SK-N-SH (cell line): ENCODE measurements at regions not wholly inside any gene's neighbourhood (a gene's known extent, or its start where the extent isn't known, plus 50 kb on each side); places are given as distances from the start of the nearest gene placed in this dataset.

Source experiments
- CTCF ChIA-PET: fragments of 300-600, 350-600 bp; formaldehyde crosslinking; extraction: SDS; loops from one replicate; lab custom pipeline; 2021; lab: Yijun Ruan, JAX
- POLR2A ChIA-PET: fragments of 350-600 bp; sonication (Branson Sonifier 250); formaldehyde crosslinking; extraction: SDS; loops from one replicate; lab custom pipeline; 2020; ENCODE audit warnings: antibody characterized with exemption, inconsistent platforms; lab: Yijun Ruan, JAX
- DNase-seq: peaks from one replicate; pipeline ENCODE4 v3.0.0; 2012
- H2AFZ ChIP-seq: fragments of 200-600 bp; sonication (generic); 2 replicates; pipeline ENCODE4 v1.8.1; 2016; ENCODE audit warnings: antibody characterized with exemption, mild to moderate bottlenecking, low read depth
- H3F3A ChIP-seq: fragments of 200-600 bp; sonication (generic); replicated peaks from 2 replicates; pipeline ENCODE3; 2016; ENCODE audit warnings: antibody characterized with exemption, mild to moderate bottlenecking; ENCODE audit not compliant: insufficient read depth
- H3K27ac ChIP-seq, 2 experiments: fragments of 200-500 bp in 1 of 2; fragments of 200-600 bp in 1 of 2; sonication (Bioruptor generic) in 1 of 2; sonication (generic), shearing (Covaris generic) in 1 of 2; 2 replicates each; pipeline versions ENCODE4 v1.5.1 to v1.6.1; 2014 to 2016; ENCODE audit warnings: low read depth in 2 of 2, inconsistent platforms in 1 of 2, low read length in 1 of 2, mild to moderate bottlenecking in 1 of 2, mixed read lengths in 1 of 2
- H3K27me3 ChIP-seq: fragments of 200-600 bp; sonication (generic), shearing (Covaris generic); 2 replicates; pipeline ENCODE4 v1.6.1; 2016; ENCODE audit warnings: mixed run types; ENCODE audit not compliant: insufficient read depth
- H3K36me3 ChIP-seq, 2 experiments: fragments of 200-500 bp in 1 of 2; fragments of 200-600 bp in 1 of 2; sonication (Bioruptor generic) in 1 of 2; sonication (generic) in 1 of 2; replicated peaks in 1 of 2; 2 replicates each; pipeline versions ENCODE3 to v1.5.1; 2014 to 2016; ENCODE audit warnings: low read length in 1 of 2, mild to moderate bottlenecking in 1 of 2; ENCODE audit not compliant: insufficient read depth in 2 of 2, control insufficient read depth in 1 of 2
- H3K4me1 ChIP-seq, 2 experiments: fragments of 200-500 bp in 1 of 2; fragments of 200-600 bp in 1 of 2; sonication (Bioruptor generic) in 1 of 2; sonication (generic), shearing (Covaris generic) in 1 of 2; 2 replicates each; pipeline versions ENCODE4 v1.5.1 to v1.6.1; 2014 to 2016; ENCODE audit warnings: low read depth in 1 of 2, low read length in 1 of 2, mixed run types in 1 of 2; ENCODE audit not compliant: insufficient read depth in 2 of 2, control insufficient read depth in 1 of 2
- H3K4me2 ChIP-seq: fragments of 200-600 bp; sonication (generic), shearing (Covaris generic); 2 replicates; pipeline ENCODE4 v1.6.1; 2017; ENCODE audit warnings: mixed run types
- H3K4me3 ChIP-seq, 2 experiments: fragments of 200-500 bp in 1 of 2; fragments of 200-600 bp in 1 of 2; sonication (Bioruptor generic) in 1 of 2; sonication (generic), shearing (Covaris generic) in 1 of 2; 2 replicates each; pipeline versions ENCODE4 v1.5.1 to v1.8.1; 2014 to 2016; ENCODE audit warnings: low read depth in 2 of 2, inconsistent platforms in 1 of 2, low read length in 1 of 2, mild to moderate bottlenecking in 1 of 2, mixed read lengths in 1 of 2, moderate library complexity in 1 of 2
- H3K79me2 ChIP-seq: fragments of 200-600 bp; sonication (generic); 2 replicates; pipeline ENCODE4 v1.8.1; 2017; ENCODE audit warnings: mild to moderate bottlenecking; ENCODE audit not compliant: insufficient read depth
- H3K9ac ChIP-seq: fragments of 200-600 bp; sonication (generic); 2 replicates; pipeline ENCODE4 v1.6.1; 2017; ENCODE audit warnings: mixed run types
- H3K9me2 ChIP-seq: fragments of 200-600 bp; sonication (generic); 2 replicates; pipeline ENCODE4 v1.6.1; 2017; ENCODE audit warnings: mixed run types
- H3K9me3 ChIP-seq: fragments of 200-600 bp; sonication (generic); 2 replicates; pipeline ENCODE4 v1.6.1; 2017; ENCODE audit warnings: mixed run types, mild to moderate bottlenecking, moderate library complexity
- H4K20me1 ChIP-seq: fragments of 200-600 bp; sonication (generic); 2 replicates; pipeline ENCODE4 v1.6.1; 2017; ENCODE audit warnings: mild to moderate bottlenecking, mixed run types; ENCODE audit not compliant: insufficient read depth
- CHD2 ChIP-seq: fragments of 150-350 bp; IDR thresholded peaks from 2 replicates; pipeline ENCODE4 v1.6.1; 2018; ENCODE audit warnings: low read length; ENCODE audit not compliant: partially characterized antibody
- ELF1 ChIP-seq: IDR thresholded peaks from 2 replicates; pipeline ENCODE4 v1.4.0; 2012
- FOXJ3 ChIP-seq: sonication (generic); formaldehyde crosslinking; IDR thresholded peaks from 2 replicates; pipeline ENCODE4 v1.5.1; 2020; ENCODE audit warnings: mild to moderate bottlenecking, missing genetic modification reagents
- GABPA ChIP-seq: IDR thresholded peaks from 2 replicates; pipeline ENCODE4 v1.4.0; 2012; ENCODE audit warnings: low read depth, mild to moderate bottlenecking
- GATA2 ChIP-seq: sonication (generic); formaldehyde crosslinking; IDR thresholded peaks from 2 replicates; pipeline ENCODE4 v1.5.0; 2020; ENCODE audit warnings: mild to moderate bottlenecking, missing genetic modification reagents
- POLR2AphosphoS5 ChIP-seq: IDR thresholded peaks from 2 replicates; pipeline ENCODE4 v1.6.1; 2012; ENCODE audit warnings: low read depth, low read length
- RAD21 ChIP-seq: IDR thresholded peaks from 2 replicates; pipeline ENCODE4 v1.6.1; 2012; ENCODE audit warnings: mild to moderate bottlenecking, low read length
- RCOR1 ChIP-seq: fragments of 150-350 bp; IDR thresholded peaks from 2 replicates; pipeline ENCODE4 v1.6.1; 2017; ENCODE audit warnings: antibody characterized with exemption, low read length
- RFX5 ChIP-seq: IDR thresholded peaks from 2 replicates; pipeline ENCODE4 v1.6.1; 2012; ENCODE audit warnings: mild to moderate bottlenecking, improper control_type of control experiment, low read length
- RXRA ChIP-seq: IDR thresholded peaks from 2 replicates; pipeline ENCODE4 v1.4.0; 2012; ENCODE audit warnings: low read depth, mild to moderate bottlenecking, borderline replicate concordance
- SIN3A ChIP-seq: IDR thresholded peaks from 2 replicates; pipeline ENCODE4 v1.6.1; 2012; ENCODE audit warnings: low read depth, mild to moderate bottlenecking, low read length, moderate library complexity, borderline replicate concordance
- SMC3 ChIP-seq: IDR thresholded peaks from 2 replicates; pipeline ENCODE4 v1.6.1; 2012; ENCODE audit warnings: low read depth, low read length, improper control_type of control experiment
- TAF1 ChIP-seq: IDR thresholded peaks from 2 replicates; pipeline ENCODE4 v1.6.1; 2012; ENCODE audit warnings: low read depth, mild to moderate bottlenecking, low read length, moderate library complexity, borderline replicate concordance
- TEAD4 ChIP-seq: IDR thresholded peaks from 2 replicates; pipeline ENCODE4 v1.4.0; 2012; ENCODE audit warnings: mild to moderate bottlenecking, borderline replicate concordance; ENCODE audit not compliant: insufficient read depth
- WGBS: methylation state at CpG from one replicate; pipeline ENCODE4 v1.1.6; 2017; ENCODE audit warnings: low lambda C conversion rate; 5-methylcytosine and 5-hydroxymethylcytosine counted together
- TF ChIP-seq, protein P1 (sequence below): IDR thresholded peaks from 2 replicates; pipeline ENCODE4 v1.4.0; 2012; ENCODE audit warnings: low read depth, borderline replicate concordance
- TF ChIP-seq, protein P2 (sequence below): fragments of 150-350 bp; IDR thresholded peaks from 2 replicates; pipeline ENCODE4 v1.6.1; 2016; ENCODE audit warnings: mild to moderate bottlenecking, low read depth, low read length
- TF ChIP-seq, protein P3 (sequence below): IDR thresholded peaks from 2 replicates; pipeline ENCODE4 v1.4.0; 2012; ENCODE audit warnings: low read depth
- TF ChIP-seq, protein P4 (sequence below): IDR thresholded peaks from 2 replicates; pipeline ENCODE4; 2012
- TF ChIP-seq, protein P5 (sequence below): fragments of 150-350 bp; IDR thresholded peaks from 2 replicates; pipeline ENCODE4 v1.6.1; 2017; ENCODE audit warnings: antibody characterized with exemption, low read length, low read depth, borderline replicate concordance

DNA sequence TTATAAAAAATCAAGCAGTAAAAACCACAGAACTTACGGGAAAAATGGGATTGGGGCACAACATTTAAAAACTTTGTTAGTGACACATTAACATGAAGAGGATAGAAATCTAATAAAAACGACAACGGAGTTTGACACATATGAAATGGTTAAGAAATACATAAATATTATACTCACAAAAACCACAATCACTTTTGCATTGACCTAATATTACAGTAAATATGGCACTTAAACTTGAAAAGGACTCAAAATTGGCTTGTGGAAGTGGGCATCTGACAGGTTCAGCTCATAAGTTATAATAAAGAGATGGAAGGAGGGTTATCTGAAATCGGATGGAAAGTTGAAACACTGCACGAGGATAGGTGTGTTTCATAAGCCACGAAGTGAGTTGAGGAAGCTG, 523.7 kb downstream of the TFAP2B start:
- POLR2A ChIA-PET, result no interaction called here

DNA sequence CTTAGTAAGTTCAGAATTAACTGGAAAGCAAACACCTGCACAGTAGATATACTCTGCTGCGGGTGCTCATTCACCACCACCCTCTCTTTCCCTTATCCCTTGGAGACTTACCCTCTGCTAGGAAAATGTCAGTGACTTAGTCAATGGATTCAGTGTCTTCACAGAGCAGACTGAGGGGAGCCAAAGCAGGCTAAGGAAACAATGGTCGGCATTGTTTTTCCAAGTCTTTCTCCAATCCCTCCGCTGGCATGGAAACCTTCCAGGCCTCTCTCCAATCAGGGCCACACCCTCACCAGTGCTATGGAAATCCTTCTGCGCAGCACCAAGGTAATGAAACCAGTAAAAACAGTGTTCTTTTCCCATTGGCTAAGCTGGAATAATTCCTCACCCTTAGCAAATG, 531.2 kb downstream of the TFAP2B start:
- no peak for DNase-seq
- Histone ChIP-seq H3K9me2 (no peaks in the 10 kb centered on the region), H2AFZ (no peak overlapping the region), H3K27ac (no peak overlapping the region), H3K4me3 (no peak overlapping the region), H4K20me1 (no peaks in the 10 kb centered on the region), H3K27me3 (no peaks in the 10 kb centered on the region), H3K9me3 (no peaks in the 10 kb centered on the region), H3K4me1 (no peaks in the 10 kb centered on the region), H3K36me3 (no peaks in the 10 kb centered on the region), H3F3A (no peaks in the 10 kb centered on the region), H3K79me2 (no peaks in the 10 kb centered on the region), H3K9ac (no peak overlapping the region), H3K4me2 (no peak overlapping the region)
- WGBS, result 77% methylated on average over 4 of the region's 4 CpGs
- CTCF ChIA-PET, result interaction anchor here (0.7 to 1.9 kb wide), 22 partner anchors 11 to 610 kb away, joined by 3 to 7 read pairs (median 3); no protein-coding TSS in a partner anchor
- POLR2A ChIA-PET, result no interaction called here
- TF ChIP-seq, protein P1, sequence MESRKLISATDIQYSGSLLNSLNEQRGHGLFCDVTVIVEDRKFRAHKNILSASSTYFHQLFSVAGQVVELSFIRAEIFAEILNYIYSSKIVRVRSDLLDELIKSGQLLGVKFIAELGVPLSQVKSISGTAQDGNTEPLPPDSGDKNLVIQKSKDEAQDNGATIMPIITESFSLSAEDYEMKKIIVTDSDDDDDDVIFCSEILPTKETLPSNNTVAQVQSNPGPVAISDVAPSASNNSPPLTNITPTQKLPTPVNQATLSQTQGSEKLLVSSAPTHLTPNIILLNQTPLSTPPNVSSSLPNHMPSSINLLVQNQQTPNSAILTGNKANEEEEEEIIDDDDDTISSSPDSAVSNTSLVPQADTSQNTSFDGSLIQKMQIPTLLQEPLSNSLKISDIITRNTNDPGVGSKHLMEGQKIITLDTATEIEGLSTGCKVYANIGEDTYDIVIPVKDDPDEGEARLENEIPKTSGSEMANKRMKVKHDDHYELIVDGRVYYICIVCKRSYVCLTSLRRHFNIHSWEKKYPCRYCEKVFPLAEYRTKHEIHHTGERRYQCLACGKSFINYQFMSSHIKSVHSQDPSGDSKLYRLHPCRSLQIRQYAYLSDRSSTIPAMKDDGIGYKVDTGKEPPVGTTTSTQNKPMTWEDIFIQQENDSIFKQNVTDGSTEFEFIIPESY, result no peak
- no peak for TF ChIP-seq SMC3
- no peak for TF ChIP-seq SIN3A
- no peak for TF ChIP-seq TEAD4
- no peak for TF ChIP-seq GABPA
- TF ChIP-seq, protein P2, sequence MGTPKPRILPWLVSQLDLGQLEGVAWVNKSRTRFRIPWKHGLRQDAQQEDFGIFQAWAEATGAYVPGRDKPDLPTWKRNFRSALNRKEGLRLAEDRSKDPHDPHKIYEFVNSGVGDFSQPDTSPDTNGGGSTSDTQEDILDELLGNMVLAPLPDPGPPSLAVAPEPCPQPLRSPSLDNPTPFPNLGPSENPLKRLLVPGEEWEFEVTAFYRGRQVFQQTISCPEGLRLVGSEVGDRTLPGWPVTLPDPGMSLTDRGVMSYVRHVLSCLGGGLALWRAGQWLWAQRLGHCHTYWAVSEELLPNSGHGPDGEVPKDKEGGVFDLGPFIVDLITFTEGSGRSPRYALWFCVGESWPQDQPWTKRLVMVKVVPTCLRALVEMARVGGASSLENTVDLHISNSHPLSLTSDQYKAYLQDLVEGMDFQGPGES, result no peak
- TF ChIP-seq, protein P3, sequence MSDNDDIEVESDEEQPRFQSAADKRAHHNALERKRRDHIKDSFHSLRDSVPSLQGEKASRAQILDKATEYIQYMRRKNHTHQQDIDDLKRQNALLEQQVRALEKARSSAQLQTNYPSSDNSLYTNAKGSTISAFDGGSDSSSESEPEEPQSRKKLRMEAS, result no peak

More for the DNA sequence above, 523.7 kb downstream of the TFAP2B start:
- H3K79me2 ChIP-seq, result no peaks in the 10 kb centered on the region
- H3K9me2 ChIP-seq, result no peaks in the 10 kb centered on the region
- H2AFZ ChIP-seq, result no peak overlapping the region
- H3K4me2 ChIP-seq, result no peak overlapping the region
- no peaks in the 10 kb centered on the region for H3K4me1 ChIP-seq
- no peaks in the 10 kb centered on the region for H3K36me3 ChIP-seq
- TF ChIP-seq, protein P4, sequence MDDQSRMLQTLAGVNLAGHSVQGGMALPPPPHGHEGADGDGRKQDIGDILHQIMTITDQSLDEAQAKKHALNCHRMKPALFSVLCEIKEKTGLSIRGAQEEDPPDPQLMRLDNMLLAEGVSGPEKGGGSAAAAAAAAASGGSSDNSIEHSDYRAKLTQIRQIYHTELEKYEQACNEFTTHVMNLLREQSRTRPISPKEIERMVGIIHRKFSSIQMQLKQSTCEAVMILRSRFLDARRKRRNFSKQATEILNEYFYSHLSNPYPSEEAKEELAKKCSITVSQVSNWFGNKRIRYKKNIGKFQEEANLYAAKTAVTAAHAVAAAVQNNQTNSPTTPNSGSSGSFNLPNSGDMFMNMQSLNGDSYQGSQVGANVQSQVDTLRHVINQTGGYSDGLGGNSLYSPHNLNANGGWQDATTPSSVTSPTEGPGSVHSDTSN, result no peak
- no peak for TF ChIP-seq RXRA
- no peak for TF ChIP-seq RCOR1
- no peak for TF ChIP-seq GATA2
- TF ChIP-seq POLR2AphosphoS5, result no peak
- TF ChIP-seq, protein P1, result no peak
- no peak for TF ChIP-seq ELF1
- TF ChIP-seq TAF1, result no peak
- TF ChIP-seq, protein P3, result no peak
- no peak for TF ChIP-seq RAD21
- TF ChIP-seq CHD2, result no peak
- TF ChIP-seq FOXJ3 (CRISPR knock-in tag), result no peak
- TF ChIP-seq, protein P5, sequence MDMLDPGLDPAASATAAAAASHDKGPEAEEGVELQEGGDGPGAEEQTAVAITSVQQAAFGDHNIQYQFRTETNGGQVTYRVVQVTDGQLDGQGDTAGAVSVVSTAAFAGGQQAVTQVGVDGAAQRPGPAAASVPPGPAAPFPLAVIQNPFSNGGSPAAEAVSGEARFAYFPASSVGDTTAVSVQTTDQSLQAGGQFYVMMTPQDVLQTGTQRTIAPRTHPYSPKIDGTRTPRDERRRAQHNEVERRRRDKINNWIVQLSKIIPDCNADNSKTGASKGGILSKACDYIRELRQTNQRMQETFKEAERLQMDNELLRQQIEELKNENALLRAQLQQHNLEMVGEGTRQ, result no peak
- TF ChIP-seq RFX5, result no peak
- H3K9me3 ChIP-seq, result no peaks in the 10 kb centered on the region
- H3F3A ChIP-seq, result no peaks in the 10 kb centered on the region
- no peak overlapping the region for H3K27ac ChIP-seq
- CTCF ChIA-PET, result no interaction called here
- H4K20me1 ChIP-seq, result no peaks in the 10 kb centered on the region
- no peak for DNase-seq
- no peaks in the 10 kb centered on the region for H3K27me3 ChIP-seq
- no peak overlapping the region for H3K9ac ChIP-seq
- WGBS, result 40% methylated on average over 6 of the region's 6 CpGs
- no peak overlapping the region for H3K4me3 ChIP-seq
